ENCODE measurements at regions not wholly inside any gene's neighbourhood (a gene's known extent, or its start where the extent isn't known, plus 50 kb on each side); places are given as distances from the start of the nearest gene placed in this dataset.

DNA sequence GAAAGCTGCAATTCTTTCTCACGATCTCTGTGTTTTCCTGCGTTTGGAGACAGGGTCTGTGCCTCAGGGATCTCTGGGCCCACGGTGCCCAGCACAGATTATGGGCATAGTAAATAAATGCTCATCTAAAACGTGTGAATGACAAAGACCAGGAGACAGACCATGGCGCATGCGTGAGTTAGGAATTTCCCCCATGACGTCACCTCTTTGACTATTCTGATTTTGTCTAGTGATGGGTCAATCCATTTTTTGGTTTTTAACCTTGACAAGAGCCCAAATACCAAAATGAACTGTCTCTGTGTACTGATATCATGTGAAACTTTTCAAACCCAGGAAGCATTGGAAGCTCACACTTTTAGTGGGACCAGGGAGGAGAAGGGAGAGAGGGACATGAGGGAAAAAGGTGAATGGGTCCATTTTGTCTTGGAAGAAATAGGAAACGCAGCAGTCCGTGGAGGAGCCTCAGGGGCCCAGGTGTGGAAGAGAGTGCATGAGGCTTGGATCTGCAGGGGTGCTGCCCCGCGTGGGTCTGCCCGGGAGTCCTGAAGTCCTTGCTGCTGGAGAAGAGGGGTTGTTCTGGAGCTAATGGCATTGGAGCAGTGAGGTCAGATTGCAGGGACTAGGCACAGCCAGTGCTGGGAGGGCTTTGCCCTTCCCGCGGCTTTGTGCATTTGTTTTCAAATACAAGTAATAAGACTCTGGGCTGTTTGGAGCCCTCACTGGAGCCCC lies 172.2 kb downstream of the ASB1 start:
- no peak for DNase-seq
- H3K9me3 ChIP-seq: no peaks in the 10 kb centered on the region
- no peak overlapping the region for H3K4me3 ChIP-seq
- H3K27me3 ChIP-seq: no peaks in the 10 kb centered on the region
- no peaks in the 10 kb centered on the region for H3K36me3 ChIP-seq
- TF ChIP-seq, protein P1, sequence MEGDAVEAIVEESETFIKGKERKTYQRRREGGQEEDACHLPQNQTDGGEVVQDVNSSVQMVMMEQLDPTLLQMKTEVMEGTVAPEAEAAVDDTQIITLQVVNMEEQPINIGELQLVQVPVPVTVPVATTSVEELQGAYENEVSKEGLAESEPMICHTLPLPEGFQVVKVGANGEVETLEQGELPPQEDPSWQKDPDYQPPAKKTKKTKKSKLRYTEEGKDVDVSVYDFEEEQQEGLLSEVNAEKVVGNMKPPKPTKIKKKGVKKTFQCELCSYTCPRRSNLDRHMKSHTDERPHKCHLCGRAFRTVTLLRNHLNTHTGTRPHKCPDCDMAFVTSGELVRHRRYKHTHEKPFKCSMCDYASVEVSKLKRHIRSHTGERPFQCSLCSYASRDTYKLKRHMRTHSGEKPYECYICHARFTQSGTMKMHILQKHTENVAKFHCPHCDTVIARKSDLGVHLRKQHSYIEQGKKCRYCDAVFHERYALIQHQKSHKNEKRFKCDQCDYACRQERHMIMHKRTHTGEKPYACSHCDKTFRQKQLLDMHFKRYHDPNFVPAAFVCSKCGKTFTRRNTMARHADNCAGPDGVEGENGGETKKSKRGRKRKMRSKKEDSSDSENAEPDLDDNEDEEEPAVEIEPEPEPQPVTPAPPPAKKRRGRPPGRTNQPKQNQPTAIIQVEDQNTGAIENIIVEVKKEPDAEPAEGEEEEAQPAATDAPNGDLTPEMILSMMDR (IDR thresholded peaks at IDR 0.05): no peak
- no peak for TF ChIP-seq POLR2A (IDR thresholded peaks at IDR 0.05)
- intact Hi-C loops (cut with DNase I; ENCODE audit: low total_unique reads): no loop called here
- H3K27ac ChIP-seq: peak overlapping the region; percentile 89 to 96
- H3K4me1 ChIP-seq: peaks cover 11 to 17% of the 10 kb centered on the region in 2 donors

DNA sequence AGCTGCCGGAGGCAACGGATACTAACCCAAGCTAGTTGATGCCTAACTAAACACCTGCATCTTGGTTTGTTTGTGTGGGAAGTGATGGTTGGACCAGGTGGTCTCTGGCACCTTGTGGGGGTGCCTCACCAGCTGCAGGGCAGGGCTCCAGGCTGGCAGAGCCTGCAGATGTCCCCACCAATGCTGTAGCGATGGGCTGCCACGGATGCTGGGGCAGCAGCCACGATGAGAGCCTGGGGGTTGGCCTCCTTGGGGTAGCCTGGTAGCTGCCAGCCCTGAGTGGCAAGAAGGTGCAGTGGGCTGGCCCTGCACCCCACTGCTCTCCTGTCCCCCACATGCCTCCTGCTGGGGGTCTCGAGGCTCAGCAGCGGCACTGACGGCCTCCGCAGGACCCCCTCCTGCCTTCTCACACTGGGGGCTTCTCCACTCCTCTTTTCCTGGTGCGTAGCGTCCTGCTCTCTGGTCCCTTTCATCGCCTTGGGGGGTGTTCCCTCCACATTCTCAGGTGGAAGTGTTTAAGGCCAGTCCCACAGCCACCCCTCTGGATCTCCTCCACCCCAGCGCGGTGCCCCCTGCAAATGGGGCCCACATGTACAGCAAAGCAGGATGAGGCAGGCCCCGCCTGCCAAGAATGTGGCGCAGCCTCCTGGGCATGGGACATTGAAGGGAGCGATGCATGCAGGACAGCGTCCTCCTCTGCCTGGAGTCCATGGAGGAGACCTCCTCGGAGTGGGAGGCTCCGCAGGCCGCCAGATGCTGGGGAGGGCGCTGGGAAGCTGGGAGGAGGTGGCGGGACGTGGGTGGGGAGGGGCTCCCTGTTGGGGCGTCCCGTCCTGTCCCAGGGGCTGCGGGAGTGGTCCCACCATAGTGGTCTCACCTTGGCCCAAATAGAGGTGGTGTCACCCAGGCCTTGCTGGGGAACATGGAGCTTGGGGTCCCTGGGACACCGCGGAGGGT lies 173.1 kb downstream of the ASB1 start:
- TF ChIP-seq, protein P1 (IDR thresholded peaks at IDR 0.05): no peak
- no peak for TF ChIP-seq POLR2A (IDR thresholded peaks at IDR 0.05)
- H3K27ac ChIP-seq: peak overlapping the region; percentile 0 to 96
- DNase-seq: no peak
- no peaks in the 10 kb centered on the region for H3K9me3 ChIP-seq
- intact Hi-C loops (cut with DNase I; ENCODE audit: low total_unique reads): no loop called here
- peaks cover 11 to 17% of the 10 kb centered on the region in 2 donors for H3K4me1 ChIP-seq
- H3K4me3 ChIP-seq: no peak overlapping the region
- H3K27me3 ChIP-seq: no peaks in the 10 kb centered on the region
- H3K36me3 ChIP-seq: no peaks in the 10 kb centered on the region

DNA sequence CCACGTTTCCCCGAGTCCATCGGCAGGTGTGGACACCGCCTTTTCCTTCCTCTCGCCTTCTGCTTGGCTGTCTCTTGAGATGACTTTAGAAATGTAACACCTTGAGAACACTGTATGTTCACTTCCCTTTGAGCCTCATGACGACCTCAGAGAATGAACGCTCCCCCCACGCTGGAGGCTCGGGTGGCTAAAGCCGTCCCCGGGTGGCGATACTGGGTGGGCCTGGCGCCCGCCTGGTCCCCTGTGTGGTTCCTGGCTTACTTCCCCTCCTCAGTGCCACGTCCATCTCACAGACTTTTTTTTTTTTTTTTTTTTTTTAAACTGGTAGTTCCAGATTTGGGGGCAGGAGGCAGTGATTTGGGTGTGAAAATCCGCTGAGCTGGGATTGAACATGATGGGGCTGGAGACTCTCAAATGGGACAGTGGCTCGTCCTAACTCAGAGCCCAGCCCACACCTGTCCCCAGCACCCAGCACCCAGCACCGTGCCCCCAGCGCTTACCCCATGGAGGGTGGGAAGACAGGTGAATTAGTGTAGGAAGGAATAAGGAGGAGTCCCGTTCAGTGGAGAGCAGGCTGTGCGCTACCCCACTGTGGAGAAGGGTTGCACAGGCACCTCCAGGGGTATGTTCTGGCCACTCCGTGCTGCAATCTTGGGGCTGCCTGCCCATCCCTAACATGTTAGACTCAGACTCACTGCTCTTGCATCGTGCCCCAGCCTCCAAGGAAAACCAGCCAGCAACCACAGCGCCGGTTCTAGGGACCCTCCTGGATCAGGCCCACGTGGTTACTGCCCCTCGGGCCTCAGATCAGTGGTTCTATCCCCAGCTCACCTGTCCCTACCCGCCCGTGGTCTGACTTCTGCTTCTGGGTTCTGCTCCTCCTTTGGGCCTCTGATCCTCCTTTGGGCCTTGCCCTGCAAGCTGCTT lies 174.0 kb downstream of the ASB1 start:
- Histone ChIP-seq H3K27me3 (no peaks in the 10 kb centered on the region), H3K36me3 (no peaks in the 10 kb centered on the region), H3K4me3 (no peak overlapping the region), H3K9me3 (no peaks in the 10 kb centered on the region), H3K27ac (peak overlapping the region; percentile 86 to 96), H3K4me1 (peaks cover 11 to 17% of the 10 kb centered on the region in 2 donors)
- intact Hi-C loops (cut with DNase I; ENCODE audit: low total_unique reads): no loop called here
- TF ChIP-seq, protein P1 (IDR thresholded peaks at IDR 0.05): no peak
- no peak for TF ChIP-seq POLR2A (IDR thresholded peaks at IDR 0.05)
- DNase-seq: no peak

DNA sequence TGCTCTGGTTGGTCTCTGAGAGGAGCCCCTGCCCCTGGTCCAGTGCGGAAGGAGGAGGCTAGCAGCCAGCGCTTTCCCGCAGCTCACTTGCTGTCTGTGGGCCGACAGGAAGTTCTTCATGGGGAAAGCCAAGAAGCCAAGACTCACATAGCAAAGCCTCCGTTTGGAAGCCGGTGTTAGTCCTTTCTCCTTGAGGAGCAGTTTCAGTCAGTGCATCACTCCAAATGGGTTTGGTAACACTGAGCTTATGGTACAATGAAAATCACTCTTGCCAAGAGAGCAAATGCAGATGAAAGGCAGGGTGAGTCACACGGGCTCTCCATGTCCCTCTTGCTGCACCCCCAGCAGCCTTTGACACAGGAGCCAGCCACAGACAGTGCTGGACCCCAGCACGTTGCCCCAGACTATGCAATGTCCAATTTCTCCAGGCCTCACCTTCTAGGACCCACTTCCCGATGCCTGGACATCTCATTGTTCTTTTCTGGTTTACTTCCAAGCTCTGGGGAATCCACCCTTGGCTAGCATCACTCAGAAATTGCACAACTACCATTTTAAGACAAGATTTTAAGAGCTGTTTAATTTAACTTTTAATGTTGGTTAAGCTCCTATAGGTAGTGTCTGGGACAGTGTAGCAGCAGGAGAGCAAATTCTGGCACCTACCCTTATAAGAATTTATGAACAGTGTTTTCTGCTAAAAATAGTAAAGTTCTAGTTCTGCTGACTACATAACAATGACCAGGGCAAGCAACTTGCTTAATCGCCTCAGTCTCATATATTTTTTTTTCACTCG lies 174.9 kb downstream of the ASB1 start:
- no peak for TF ChIP-seq POLR2A (IDR thresholded peaks at IDR 0.05)
- TF ChIP-seq, protein P1 (IDR thresholded peaks at IDR 0.05): no peak
- H3K4me3 ChIP-seq: no peak overlapping the region
- H3K27ac ChIP-seq: peak overlapping the region; percentile 86 to 96
- intact Hi-C loops (cut with DNase I; ENCODE audit: low total_unique reads): no loop called here
- peaks cover 11 to 17% of the 10 kb centered on the region in 2 donors for H3K4me1 ChIP-seq
- peak; percentile 73 to 83 for DNase-seq
- no peaks in the 10 kb centered on the region for H3K36me3 ChIP-seq
- H3K27me3 ChIP-seq: no peaks in the 10 kb centered on the region
- H3K9me3 ChIP-seq: no peaks in the 10 kb centered on the region

Measured in uterus (tissue), 3 donors.